Activated T-helper 9 cell treated with anti-CD3 and anti-CD28 coated beads, Interleukin-2, amount 50 U/mL, for 16 hours (primary cell): ENCODE measurements at regions not wholly inside any gene's neighbourhood (a gene's known extent, or its start where the extent isn't known, plus 50 kb on each side); places are given as distances from the start of the nearest gene placed in this dataset.
"Not testable (repeated sequence)": the region's sequence is repeated elsewhere in the genome, so short reads cannot be mapped to it uniquely, and the experiment has no call there.

Experiments used
- DNase-seq: peaks from one replicate; pipeline ENCODE4 v3.0.0-alpha.2; 2020; ENCODE audit warnings: low read depth

- DNase-seq, result no peak
Measured at GRCh38 chr11:95647355-95647754, 142.2 kb downstream of the FAM76B start.

DNA sequence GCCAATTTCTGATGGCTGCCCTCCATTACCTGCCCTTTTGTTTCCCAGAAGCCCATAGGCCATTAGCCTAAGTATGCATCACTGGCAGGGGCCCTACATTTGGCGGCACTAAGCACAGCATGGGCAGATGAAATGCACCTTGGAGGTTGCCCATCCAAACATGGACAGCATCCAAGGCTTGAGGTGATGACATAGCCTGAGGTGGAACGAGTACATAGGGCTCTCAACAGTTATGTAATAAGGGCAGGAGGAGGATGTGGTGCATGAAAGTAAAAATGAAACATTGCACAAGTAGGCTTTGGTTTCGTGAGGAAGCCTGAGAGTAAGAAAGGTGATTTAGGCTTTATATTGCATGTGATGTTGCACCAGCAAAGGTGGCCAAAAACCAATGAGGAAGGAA is 148.1 kb downstream of the FAM76B start:
- no peak for DNase-seq

- no peak for DNase-seq
Measured at GRCh38 chr11:95638501-95638900, 151.1 kb downstream of the FAM76B start.

DNA sequence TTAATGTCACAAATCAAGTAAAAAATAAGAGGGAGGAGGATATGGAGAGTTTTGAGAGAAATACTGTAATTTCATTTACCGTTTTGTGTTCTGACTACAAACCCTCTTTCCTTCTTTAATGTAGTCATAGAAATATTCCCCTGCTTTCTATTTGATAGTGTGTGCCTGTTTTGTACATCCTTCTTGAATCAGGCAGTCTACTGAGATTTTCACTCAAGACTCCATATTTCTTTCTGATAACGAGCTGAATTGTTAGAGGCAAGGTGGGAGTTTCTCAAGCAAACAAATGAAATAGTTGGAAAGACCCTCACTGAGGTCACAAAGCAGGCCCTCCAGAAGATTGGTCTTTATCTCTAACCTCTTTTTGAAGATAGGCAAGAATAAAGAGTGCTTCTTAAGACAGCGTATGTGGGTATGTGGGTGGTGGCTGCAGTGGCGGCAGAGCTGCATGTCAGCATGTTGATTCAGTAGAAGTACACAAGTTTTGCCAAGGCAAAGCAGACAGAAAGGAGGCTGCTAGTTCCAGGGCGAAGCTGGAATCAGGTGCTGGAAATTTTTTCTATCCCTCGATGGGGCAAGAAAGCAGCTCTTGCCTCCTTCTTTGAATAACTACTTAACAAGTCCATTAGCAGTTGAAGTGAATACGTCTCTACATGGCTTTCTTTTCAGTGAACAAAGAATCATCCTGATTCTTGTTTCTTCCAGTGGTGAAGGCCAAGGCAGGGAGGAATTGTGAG is 164.2 kb downstream of the FAM76B start:
- no peak for DNase-seq

GRCh38 chr11:95616256-95616804 is 173.3 kb downstream of the FAM76B start:
- DNase-seq, result no peak

DNA sequence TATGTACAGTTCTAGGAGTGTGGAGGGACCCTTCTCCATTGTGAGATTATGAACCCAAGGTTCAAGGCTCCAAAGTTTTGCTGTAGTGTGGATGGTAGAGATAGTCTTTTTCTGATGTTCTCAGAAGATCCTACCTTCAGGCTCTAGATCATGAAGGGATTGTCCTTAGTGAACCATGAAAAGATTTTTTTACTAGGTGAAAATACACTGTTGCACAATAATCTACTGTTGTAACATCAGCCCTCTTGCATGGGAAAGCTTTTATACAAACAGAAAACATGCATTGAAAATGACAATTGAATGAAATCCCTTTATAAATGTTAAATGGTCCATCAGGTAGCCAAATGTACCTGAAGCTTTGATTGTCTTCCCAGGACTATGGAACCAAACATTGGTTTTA is 177.8 kb downstream of the FAM76B start:
- DNase-seq, result no peak

- DNase-seq, result not testable (repeated sequence)
Measured at GRCh38 chr11:95610185-95610584, 179.4 kb downstream of the FAM76B start.

- no peak for DNase-seq
Measured at GRCh38 chr11:95608093-95608492, 181.5 kb downstream of the FAM76B start.

GRCh38 chr11:95606824-95607223 is 182.8 kb downstream of the FAM76B start:
- DNase-seq, result no peak

GRCh38 chr11:95605271-95605940 is 184.2 kb downstream of the FAM76B start:
- DNase-seq, result no peak

GRCh38 chr11:95599959-95600586 is 189.5 kb downstream of the FAM76B start:
- no peak for DNase-seq

- DNase-seq, result no peak
Measured at GRCh38 chr11:95595973-95596489, 193.6 kb downstream of the FAM76B start.

DNA sequence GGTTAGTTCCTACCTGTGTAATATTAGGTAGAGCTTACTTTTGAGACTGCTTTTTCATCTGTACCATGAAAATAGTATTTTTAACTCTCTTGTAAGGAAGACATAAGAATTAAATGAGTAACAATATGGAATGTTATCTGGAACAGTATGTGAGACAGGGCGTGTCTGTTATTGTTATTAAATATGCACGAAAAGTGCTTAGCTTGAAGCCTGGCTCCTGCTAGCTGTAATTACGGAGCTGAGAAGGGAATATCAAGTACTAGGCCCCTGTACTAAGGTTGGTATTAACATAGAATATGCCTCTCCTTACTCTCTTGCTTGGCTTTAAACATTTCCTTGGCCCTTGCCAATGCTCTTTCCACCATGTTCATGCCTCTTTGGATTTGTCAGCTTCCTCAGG is 194.0 kb downstream of the FAM76B start:
- DNase-seq, result no peak

- DNase-seq, result no peak
Measured at GRCh38 chr11:95593111-95593510, 196.5 kb downstream of the FAM76B start.

DNA sequence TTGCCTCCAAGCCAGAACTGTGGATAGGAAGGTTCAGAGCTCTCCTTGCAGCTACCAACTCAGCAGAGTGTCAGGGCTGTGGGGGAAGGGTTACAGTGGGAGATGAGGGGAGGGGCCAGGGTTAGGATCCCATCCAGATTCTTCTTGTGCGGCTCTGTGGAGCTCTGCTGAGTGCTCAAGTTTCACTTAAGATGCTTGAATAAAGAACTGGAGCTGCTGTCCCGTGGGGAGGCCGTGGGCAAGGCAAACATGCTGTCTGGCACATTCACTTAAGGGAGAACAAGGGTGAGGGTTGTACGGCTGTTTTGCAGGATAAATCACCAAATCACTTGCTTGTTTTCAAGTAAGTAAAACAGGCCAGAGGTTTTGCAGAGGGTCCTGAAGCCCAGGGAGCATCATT is 197.1 kb downstream of the FAM76B start:
- no peak for DNase-seq

DNA sequence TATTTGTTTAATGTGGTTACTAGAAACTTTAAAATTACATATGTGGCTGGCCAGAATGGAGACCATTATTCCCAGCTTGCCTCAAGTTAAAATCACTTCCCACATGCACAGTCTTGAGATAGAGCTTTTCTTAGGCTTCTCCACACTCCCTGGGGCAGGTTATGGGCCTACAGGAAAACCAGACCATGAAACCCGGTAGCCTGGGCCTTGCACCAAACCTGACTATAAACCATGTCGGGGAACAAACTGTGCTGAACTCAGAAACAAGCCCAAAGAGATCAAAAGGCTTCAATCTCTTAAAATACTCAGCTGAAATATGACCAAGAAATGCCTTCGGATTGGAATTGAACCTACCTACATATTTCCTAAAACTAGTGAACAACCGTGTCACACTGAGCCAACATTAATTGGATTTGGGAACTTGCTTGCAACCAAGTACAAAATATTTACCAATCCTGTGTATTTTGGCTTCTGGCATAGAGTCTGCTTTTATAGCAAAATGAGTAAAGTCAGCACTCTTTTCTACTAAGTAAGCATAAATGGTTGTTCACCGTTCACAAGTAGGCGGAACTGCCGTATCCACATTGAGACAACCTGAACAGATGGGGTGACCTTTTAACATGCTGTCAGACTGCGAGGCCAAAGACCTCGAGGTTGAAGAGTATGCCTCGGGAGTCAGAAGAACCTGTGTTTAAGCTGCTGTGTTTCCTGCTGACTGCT is 199.5 kb downstream of the FAM76B start:
- DNase-seq, result no peak

DNA sequence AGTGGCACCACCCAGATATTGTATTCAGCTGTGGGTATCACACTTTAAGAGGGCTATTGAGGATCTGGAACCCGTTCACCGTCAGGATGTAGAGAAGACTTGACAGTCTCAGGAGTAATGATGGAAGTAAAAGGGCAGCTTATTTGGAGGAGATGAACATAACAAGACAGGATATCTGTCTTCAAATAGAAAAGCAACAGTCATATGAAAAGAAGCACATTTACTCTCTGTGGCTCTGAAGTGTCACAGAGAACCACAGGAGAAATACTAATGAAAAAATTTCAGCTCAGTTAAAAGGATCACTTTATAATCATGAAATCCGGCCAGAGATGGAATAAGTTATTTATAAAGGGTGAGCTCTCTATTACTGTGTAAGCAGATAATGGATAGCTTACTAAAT is 200.8 kb downstream of the FAM76B start:
- DNase-seq, result no peak

- no peak for DNase-seq
Measured at GRCh38 chr11:95586661-95587060, 202.9 kb downstream of the FAM76B start.

DNA sequence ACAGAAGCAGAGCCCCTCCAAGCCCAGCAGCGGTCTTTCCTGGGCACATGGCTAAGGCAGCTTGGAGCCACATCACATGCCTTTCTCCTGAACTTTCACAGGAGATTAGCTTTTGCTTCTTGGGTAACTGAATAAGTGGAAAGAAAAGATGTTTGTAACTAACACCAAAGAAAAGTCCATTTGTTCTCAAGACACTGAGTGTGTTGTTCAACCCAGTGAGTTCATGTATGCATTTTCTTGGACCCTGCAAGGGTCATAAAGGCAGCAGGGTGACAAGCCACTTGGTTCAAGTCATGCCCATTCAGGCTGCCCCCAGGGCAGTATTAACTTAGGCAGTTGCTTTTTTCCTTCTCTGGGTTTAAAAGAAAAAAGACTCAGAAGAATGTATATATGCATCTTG is 203.4 kb downstream of the FAM76B start:
- DNase-seq, result no peak

DNA sequence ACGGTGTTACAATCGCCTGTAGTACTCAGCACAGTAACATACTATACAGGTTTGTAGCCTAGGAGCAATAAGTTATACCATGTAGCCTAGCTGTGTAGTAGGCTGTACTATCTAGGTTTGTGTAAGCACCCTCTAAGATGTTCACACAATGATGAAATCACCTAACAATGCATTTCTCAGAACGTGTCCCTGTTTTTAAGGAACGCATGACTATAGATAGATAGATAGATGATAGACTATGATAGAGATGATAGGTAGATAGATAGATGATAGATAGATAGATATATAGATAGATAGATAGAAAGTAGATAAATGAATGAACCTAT is 203.9 kb downstream of the FAM76B start:
- no peak for DNase-seq

GRCh38 chr11:95585069-95585751 is 204.4 kb downstream of the FAM76B start:
- DNase-seq, result no peak

DNA sequence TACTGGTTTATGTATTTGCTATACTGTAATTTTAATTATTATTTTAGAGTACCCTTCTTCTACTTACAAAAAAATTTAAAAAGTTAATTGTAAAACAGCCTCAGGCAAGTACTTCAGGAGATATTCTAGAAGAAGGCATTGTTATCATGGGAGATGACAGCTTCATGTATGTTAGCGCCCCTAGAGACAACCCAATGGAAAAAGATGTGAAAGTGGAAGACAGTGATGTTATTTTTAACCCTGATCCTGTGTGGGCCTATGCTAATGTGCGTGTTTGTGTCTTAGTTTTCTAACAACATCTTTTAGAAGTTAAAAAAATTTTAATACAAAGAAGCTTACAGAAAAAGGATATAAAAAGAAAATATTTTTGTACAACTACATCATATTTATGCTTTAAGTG is 205.0 kb downstream of the FAM76B start:
- DNase-seq, result no peak
